Stimulated activated CD4-positive, alpha-beta T cell treated with anti-CD3 and anti-CD28 coated beads, Interleukin-1b, Interleukin-23, amount 100 ng/mL, for 4 hours (primary cell): ENCODE measurements at regions not wholly inside any gene's neighbourhood (a gene's known extent, or its start where the extent isn't known, plus 50 kb on each side); places are given as distances from the start of the nearest gene placed in this dataset.

ENCODE experiments used
- DNase-seq, 2 donors: peaks; one replicate each; pipeline ENCODE4 v3.0.0-alpha.2; 2020; ENCODE audit warnings: low read depth in 2 of 2

GRCh38 chr14:98368916-98369315 is 903.1 kb downstream of the BCL11B start:
- no peak for DNase-seq

- no peak for DNase-seq
Measured at GRCh38 chr14:98369344-98369743, 902.7 kb downstream of the BCL11B start.

DNA sequence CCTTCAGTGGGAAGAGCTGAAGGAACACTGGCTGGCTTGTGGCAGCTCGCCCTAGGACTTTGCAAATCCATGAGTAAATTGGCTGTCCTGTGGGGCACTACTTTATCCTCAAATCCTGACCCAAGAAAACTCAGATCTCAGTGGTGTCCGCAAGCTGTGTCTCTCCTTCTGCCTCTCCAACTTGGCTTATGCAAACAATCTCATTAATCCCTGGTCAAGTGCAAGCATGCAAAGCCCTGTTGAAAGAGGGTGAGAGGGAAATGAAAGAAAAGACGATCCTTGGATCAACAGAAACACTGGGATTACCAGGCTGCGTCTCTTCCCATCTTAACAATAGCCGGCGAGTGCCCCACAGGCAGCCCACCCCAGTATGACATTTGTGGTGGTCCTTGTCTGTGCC is 901.6 kb downstream of the BCL11B start:
- DNase-seq, result no peak

GRCh38 chr14:98371141-98371540 is 900.9 kb downstream of the BCL11B start:
- no peak for DNase-seq

- DNase-seq, result no peak
Measured at GRCh38 chr14:98374136-98374535, 897.9 kb downstream of the BCL11B start.

- no peak for DNase-seq
Measured at GRCh38 chr14:98375566-98375965, 896.4 kb downstream of the BCL11B start.

DNA sequence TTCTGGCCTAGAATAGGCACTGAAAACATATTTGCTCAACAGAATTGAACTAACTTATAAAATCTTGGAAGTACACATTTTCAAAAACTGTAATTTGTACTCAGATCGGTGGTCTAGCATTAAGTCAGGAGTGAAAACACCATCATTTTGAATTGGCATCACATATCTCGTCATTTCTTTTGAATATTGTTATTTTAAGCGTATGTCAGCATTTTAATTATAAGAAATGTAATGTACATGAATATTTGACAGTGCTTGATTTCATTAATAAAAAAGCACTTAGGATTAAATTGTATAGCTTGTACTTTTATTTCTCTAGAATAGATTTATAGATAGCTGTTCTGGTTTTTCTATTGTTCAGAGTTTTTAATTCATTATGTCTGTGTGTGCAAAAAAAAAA is 892.2 kb downstream of the BCL11B start:
- DNase-seq, result no peak

GRCh38 chr14:98382662-98383061 is 889.3 kb downstream of the BCL11B start:
- DNase-seq, result no peak

GRCh38 chr14:98385851-98386250 is 886.1 kb downstream of the BCL11B start:
- DNase-seq, result no peak

- DNase-seq, result no peak
Measured at GRCh38 chr14:98391061-98391460, 880.9 kb downstream of the BCL11B start.

DNA sequence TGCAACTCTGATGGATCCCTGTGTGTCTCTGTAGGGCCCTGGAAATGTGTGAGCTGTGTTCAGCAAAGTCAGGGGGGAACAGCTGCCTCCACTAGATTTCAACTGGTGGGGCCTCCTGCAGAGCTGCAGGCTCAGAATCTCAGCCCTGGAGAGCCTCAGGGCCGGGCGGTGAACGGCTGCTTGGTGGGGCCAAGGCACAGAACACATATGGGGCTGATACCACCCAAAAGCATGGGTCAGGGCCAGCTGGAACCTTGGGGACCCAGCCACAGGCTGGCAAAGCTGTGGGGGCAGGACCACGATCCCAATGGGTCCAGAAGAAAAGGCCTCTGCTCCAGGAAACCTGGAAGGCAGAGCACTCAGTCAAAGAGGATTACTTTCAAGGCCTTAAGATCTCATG is 878.5 kb downstream of the BCL11B start:
- DNase-seq, result no peak

DNA sequence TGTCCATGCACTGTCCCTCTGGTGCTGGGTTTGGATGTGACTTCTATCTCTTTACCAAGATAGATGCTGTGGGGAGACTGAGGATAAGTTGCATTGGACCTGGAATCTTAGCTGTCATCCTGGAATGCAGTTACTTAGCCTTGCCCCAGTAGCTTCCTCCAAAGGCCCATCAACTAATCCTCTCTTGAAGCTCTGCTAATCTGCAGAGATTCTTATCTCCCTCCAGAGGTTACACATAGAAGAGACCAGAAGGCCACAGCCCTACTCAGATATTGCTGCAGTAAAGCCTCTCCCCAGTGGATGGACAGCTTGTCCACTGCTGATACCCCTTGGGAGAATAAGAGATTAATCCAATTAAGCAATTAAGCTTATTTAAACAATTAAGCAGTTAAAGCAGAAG is 867.2 kb downstream of the BCL11B start:
- DNase-seq, result no peak

DNA sequence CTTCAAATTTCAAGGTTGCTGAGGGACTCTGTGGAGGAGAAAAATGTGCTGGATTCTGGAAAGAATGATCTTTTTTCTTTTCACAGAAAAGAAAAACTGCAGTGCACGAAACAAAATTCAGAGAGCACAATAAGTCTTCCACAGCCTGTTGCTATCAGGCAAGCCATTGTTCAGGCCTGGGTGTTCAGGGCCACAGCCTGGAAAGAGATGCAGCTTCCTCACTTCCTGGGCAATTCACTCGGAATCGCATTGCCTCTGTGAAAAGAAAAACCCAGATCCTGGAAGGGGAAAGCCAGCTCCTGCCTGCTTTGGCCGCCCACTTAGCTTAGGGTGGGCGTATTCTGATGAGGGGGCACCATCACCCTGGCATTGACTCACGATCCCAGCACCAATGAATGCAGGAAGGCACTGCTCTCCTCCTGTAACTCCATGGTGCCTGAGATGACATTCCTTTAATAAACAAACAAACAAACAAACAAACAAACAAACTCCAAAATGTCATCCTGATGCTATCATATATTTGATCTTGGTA is 863.9 kb downstream of the BCL11B start:
- no peak for DNase-seq

DNA sequence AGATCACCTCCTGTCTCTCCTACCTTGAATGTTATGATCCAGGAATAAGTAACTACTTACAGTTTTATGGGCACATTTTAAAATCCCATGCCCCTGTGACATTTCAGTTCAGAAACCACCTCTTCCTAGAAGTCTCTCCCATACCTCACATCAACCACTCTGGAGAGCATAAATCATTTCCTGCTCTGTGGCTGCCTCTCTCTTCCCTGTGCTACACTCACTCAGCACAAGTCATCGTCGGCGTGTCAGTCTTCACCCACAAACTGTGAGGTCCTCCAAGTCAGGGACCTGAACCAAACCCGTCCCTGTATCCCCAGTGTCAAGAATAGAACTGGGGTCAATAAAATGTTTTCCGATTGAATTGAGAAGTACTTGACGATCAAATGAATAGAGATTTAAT is 863.3 kb downstream of the BCL11B start:
- DNase-seq, result peak in 1 of 2 donors; percentile 4

DNA sequence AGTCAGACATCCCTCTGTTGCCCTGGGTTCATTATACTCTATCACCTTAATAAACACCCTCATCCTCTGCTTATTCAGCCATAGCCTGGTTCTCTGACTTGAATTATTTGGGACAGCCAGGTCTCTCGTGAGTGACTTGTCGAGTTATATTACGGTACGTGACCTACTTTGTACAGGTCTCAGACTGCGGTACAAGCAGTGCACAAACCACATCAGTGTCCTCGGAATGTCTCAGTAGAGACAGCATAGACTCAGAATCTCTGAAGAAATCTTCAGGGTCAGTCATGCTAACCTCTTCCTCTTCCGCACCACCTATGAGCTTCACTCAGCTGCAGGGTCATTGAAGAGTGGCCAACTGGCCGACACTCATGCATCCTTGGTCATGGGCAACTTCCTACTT is 860.8 kb downstream of the BCL11B start:
- no peak for DNase-seq

DNA sequence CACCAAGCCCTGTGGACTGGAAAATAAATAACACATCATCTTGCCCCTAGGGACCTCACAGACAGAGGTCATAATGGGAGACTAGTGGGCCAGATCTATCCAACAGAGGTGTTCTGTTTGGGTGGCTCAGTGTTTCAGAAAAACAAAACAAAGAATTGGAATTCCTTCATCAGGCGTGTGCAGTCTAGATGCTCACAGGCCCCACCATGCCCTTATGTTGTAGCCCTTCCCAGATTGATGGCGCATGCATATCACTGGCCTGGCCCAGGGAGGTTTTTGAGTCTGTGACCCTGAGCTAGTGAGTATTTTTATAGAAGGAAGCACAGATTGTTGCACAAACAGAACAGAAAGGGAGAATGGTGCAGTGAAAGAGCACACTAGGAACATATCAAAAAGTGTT is 859.6 kb downstream of the BCL11B start:
- no peak for DNase-seq

DNA sequence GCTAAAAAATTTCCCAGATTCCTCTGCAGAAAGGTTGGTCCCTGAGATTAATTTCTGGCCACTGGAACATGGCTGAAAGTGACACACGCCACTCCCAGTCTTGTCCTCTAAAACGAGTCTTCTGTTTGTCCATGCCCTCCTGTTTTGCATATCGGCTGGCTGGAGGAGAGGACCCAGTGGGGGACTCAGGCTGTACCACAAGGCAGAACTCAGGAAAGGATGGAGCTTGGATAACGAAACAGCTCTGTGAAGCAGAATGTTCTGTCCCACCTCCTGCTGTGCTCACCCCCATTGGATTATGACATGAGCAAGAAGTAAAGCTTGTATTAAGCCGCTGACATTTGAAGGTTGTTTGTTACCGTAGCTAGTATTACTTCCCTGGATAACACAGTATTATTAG is 856.2 kb downstream of the BCL11B start:
- no peak for DNase-seq

- no peak for DNase-seq
Measured at GRCh38 chr14:98417001-98417400, 855.0 kb downstream of the BCL11B start.

GRCh38 chr14:98428483-98428994 is 843.5 kb downstream of the BCL11B start:
- no peak for DNase-seq

GRCh38 chr14:98433436-98433835 is 838.6 kb downstream of the BCL11B start:
- DNase-seq, result no peak

- DNase-seq, result no peak
Measured at GRCh38 chr14:98437113-98437512, 834.9 kb downstream of the BCL11B start.

GRCh38 chr14:98444077-98444476 is 827.9 kb downstream of the BCL11B start:
- no peak for DNase-seq

DNA sequence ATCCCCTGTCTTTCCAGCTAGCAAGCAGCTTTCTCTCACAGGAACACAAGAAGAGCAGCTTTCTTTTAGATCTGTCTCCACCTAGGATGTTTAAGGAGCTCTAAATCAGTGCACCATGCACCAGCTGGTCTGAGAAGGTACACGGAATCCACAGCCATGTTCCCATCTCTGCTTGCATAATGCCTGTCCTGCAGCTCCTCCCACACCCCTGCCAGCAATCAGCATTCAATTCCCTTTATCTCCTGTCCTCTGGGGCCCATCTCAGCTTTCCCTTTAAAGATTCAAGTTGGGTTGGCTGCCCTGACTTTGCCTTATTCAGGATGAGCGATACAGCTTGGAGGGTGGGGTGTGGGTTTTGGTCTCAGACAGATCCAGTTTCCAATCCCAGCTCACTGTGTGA is 826.3 kb downstream of the BCL11B start:
- DNase-seq, result no peak

DNA sequence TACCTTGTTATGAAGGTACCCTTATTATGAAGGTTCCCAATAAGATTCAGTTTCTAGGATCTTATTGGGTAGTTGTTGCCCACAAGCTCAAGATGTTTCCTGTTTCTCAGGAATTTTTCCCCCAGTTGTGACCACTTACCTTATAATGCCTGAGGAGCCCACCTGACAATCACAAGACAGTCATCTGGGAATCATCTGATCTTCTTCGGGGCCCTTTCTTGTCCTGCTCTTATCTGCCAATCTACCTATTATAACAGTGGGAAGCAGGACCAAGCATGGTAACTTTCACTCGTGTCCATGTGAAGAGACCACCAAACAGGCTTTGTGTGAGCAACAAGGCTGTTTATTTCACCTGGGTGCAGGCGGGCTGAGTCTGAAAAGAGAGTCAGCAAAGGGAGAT is 825.5 kb downstream of the BCL11B start:
- DNase-seq, result no peak
